ENCODE measurements at regions not wholly inside any gene's neighbourhood (a gene's known extent, or its start where the extent isn't known, plus 50 kb on each side); places are given as distances from the start of the nearest gene placed in this dataset.

DNA sequence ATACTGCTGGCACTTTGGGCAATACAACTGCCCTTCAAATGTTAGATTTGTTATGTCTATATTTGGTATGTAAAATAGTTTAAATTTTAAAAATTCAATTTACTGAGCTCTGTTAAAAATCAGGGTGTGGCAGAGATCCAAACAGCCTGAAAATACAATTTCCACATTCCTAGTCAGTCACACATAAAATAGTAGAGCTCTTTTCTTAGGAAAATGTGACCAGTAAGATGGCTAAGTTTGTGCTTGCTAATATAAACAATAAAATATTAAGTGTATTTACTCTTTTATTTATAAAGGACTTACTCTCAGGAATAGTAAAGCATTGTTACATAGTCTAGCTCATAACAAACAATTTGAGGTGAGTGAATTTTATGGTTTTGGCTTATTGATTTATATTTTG, 200.2 kb downstream of the DKK2 start:
- TF ChIP-seq, protein P1, sequence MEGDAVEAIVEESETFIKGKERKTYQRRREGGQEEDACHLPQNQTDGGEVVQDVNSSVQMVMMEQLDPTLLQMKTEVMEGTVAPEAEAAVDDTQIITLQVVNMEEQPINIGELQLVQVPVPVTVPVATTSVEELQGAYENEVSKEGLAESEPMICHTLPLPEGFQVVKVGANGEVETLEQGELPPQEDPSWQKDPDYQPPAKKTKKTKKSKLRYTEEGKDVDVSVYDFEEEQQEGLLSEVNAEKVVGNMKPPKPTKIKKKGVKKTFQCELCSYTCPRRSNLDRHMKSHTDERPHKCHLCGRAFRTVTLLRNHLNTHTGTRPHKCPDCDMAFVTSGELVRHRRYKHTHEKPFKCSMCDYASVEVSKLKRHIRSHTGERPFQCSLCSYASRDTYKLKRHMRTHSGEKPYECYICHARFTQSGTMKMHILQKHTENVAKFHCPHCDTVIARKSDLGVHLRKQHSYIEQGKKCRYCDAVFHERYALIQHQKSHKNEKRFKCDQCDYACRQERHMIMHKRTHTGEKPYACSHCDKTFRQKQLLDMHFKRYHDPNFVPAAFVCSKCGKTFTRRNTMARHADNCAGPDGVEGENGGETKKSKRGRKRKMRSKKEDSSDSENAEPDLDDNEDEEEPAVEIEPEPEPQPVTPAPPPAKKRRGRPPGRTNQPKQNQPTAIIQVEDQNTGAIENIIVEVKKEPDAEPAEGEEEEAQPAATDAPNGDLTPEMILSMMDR (IDR thresholded peaks at IDR 0.05), result no peak
- Histone ChIP-seq H3K27ac (no peak overlapping the region), H3K4me3 (no peak overlapping the region)
- DNase-seq (ENCODE audit: low spot score), result no peak

DNA sequence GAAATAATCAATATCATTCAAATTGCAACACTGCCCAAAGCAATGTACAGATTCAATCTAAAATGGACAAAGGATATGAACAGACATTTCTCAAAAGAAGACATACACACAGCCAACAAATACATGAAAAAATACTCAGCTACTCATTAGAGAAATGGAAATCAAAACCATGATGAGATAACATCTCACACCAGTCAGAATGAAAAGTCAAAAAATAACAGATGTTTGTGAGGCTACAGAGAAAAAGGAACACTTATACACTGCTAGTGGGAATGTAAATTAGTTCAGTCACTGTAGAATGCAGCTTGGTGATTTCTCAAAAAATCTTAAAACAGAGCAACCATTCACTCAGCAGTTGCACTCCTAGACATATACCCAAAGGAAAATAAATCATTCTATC, 205.2 kb downstream of the DKK2 start:
- Histone ChIP-seq H3K27ac (no peak overlapping the region), H3K4me3 (no peak overlapping the region)
- TF ChIP-seq, protein P1 (IDR thresholded peaks at IDR 0.05), result no peak
- DNase-seq (ENCODE audit: low spot score), result no peak

DNA sequence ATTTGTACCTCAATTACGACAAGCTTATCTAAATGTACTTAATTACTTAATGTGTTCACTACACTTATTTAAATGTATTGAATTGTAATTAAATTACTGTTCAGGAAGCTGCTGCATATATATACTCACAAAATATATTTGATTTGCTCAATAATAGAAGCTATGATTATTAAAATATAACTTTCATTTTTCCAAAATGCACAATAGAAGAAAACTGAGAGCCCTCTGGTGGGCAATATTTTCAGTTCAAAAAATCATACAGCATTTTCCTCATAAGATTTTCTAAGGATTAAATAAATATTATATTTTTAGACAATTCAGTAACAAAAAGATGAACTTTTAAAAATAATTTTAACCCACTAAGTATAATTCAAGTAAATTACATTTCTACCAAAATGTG, 217.3 kb downstream of the DKK2 start:
- no peak overlapping the region for H3K4me3 ChIP-seq
- no peak for DNase-seq (ENCODE audit: low spot score)
- TF ChIP-seq, protein P1 (IDR thresholded peaks at IDR 0.05), result no peak
- H3K27ac ChIP-seq, result no peak overlapping the region

DNA sequence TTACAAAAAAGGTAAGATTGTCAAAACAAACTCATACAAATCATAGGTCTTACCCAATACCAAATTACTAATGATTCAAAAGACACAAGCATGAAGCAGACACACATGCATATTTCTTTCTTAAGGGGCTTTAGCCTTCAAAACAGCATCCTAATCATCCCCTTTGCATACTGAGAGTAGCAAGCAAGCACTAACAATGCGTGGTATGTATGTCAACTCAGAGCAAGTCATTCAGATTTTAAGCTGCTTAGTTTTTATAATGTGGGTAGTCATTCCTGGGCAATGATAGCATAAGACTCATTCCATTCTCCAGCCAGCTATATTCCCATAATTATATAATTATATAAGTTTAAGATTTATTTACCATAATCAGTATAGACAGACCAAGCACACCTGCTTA, 219.6 kb downstream of the DKK2 start:
- DNase-seq (ENCODE audit: low spot score), result no peak
- H3K4me3 ChIP-seq, result no peak overlapping the region
- no peak overlapping the region for H3K27ac ChIP-seq
- TF ChIP-seq, protein P1 (IDR thresholded peaks at IDR 0.05), result no peak

DNA sequence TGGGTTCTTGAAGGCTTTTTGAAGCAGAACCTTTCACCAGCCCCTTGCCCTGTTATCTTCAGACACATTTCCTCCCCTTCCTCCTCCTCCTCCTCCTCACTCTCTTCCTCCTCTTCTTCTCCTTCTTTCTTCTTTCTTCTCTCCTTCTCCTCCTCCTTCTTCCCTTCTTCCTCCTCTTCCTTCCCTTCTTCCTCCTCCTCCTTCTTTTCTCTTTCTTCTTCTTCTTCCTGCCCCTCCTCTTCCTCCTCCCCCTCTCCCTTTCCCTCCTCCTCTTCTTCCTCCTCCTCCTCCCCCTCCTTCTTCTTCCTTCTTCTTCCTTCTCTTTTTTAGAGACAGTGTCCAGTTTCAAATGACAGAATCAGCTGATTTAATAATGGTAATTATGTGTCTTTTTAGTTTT, 226.0 kb downstream of the DKK2 start:
- DNase-seq (ENCODE audit: low spot score), result no peak
- TF ChIP-seq, protein P1 (IDR thresholded peaks at IDR 0.05), result no peak
- H3K4me3 ChIP-seq, result no peak overlapping the region
- H3K27ac ChIP-seq, result no peak overlapping the region

DNA sequence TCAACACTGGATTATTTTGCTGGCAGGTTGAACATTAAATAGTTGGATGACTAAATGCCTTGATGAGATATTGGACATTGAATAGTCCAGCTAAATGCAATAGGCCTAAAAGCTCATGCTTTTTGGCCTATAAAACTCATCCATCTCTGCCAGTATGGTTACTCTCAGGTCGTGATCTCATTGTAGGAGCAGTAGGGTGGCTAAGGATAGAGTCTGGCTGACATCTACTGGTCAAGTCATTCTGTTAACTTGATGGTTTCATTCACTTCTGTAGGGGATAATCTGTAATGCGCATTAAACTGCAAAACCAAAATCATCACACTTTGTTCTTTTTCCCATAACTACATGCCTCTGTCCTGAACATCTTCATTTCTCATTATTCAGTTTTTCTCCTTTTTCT, 227.0 kb downstream of the DKK2 start:
- H3K4me3 ChIP-seq, result no peak overlapping the region
- TF ChIP-seq, protein P1 (IDR thresholded peaks at IDR 0.05), result no peak
- no peak overlapping the region for H3K27ac ChIP-seq
- DNase-seq (ENCODE audit: low spot score), result no peak

DNA sequence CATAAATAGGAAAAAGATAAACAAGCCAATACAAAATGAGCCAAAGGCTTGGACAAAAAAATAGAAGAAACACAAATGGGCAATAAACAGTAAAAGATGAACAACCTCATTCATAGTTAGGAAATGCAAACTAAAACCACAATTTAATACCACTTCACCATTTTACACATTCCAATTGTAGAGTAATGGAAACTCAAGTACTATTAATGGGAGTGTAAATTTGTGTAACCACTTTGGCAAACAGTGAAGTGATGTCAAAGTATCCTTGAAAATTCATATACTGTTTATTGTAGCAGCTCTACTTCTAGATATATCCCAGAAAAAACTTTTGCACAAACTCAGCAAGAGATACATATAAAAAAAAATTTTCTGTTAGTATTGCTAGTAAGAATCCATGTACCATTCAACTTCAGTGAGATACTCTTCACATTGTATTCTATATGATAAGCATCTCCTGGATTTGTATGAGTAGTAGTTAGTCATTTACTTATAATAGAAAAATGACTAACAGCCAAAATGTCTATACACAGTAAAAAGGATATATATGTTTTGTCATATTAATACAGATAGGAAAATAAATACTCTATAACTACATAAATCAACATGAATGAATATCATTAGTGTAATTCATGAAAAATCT, 229.8 kb downstream of the DKK2 start:
- TF ChIP-seq, protein P1 (IDR thresholded peaks at IDR 0.05), result no peak
- no peak overlapping the region for H3K4me3 ChIP-seq
- H3K27ac ChIP-seq, result no peak overlapping the region
- no peak for DNase-seq (ENCODE audit: low spot score)

Data from coronary artery (tissue), 2 donors.